Esophagus muscularis mucosa (tissue), 4 donors: ENCODE measurements at regions not wholly inside any gene's neighbourhood (a gene's known extent, or its start where the extent isn't known, plus 50 kb on each side); places are given as distances from the start of the nearest gene placed in this dataset.

Source experiments
- EP300 ChIP-seq: sonication (generic); formaldehyde crosslinking; IDR thresholded peaks from one replicate; pipeline ENCODE4 v1.6.1; 2017; ENCODE audit warnings: antibody characterized with exemption
- POLR2A ChIP-seq: fragments of 450-650 bp; IDR thresholded peaks from one replicate; pipeline ENCODE4 v1.6.1; 2017; ENCODE audit warnings: antibody characterized with exemption, moderate library complexity, mild to moderate bottlenecking, low read depth
- POLR2AphosphoS5 ChIP-seq, 2 donors: sonication (generic); formaldehyde crosslinking; IDR thresholded peaks; one replicate each; pipeline ENCODE4 v1.6.1; 2017; ENCODE audit warnings: antibody characterized with exemption in 2 of 2
- TF ChIP-seq, protein P1 (sequence below), 3 experiments: fragments of 200-600 bp in 2 of 3; fragments of 450-650 bp in 1 of 3; sonication (generic) in 2 of 3; IDR thresholded peaks; one replicate each; pipeline ENCODE4 v1.5.1; 2017 to 2019; ENCODE audit warnings: antibody characterized with exemption in 3 of 3, mild to moderate bottlenecking in 2 of 3, moderate library complexity in 1 of 3

DNA sequence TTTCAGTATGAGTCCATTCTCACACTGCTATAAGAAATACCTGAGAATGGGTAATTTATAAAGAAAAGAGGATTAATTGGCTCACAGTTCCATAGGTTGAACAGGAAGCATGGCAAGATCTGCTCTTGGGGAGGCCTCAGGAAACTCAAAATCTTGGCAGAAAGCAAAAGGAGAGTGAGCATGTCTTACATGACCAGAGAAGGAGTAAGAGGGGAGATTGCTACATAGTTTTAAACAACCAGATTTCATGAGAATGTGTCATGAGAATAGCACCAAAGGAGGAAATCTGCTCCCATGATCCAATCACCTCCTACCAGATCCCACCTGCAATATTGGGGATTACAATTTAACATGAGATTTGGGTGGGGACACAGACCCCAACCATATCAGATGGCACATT is 672.4 kb downstream of the HTR1B start:
- TF ChIP-seq, protein P1, sequence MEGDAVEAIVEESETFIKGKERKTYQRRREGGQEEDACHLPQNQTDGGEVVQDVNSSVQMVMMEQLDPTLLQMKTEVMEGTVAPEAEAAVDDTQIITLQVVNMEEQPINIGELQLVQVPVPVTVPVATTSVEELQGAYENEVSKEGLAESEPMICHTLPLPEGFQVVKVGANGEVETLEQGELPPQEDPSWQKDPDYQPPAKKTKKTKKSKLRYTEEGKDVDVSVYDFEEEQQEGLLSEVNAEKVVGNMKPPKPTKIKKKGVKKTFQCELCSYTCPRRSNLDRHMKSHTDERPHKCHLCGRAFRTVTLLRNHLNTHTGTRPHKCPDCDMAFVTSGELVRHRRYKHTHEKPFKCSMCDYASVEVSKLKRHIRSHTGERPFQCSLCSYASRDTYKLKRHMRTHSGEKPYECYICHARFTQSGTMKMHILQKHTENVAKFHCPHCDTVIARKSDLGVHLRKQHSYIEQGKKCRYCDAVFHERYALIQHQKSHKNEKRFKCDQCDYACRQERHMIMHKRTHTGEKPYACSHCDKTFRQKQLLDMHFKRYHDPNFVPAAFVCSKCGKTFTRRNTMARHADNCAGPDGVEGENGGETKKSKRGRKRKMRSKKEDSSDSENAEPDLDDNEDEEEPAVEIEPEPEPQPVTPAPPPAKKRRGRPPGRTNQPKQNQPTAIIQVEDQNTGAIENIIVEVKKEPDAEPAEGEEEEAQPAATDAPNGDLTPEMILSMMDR (IDR thresholded peaks at IDR 0.05) = no peak
- no peak for TF ChIP-seq POLR2AphosphoS5 (IDR thresholded peaks at IDR 0.05)
- no peak for TF ChIP-seq POLR2A
- TF ChIP-seq EP300 = no peak
